MV-4-11 (cell line): ENCODE measurements at regions not wholly inside any gene's neighbourhood (a gene's known extent, or its start where the extent isn't known, plus 50 kb on each side); places are given as distances from the start of the nearest gene placed in this dataset.

Experiments
- DNase-seq: peaks from one replicate; lab custom pipeline; 2025; lab: John Stamatoyannopoulos, UW

GRCh38 chr1:96363826-96364225, 357.8 kb upstream of the PTBP2 start:
- DNase-seq = no peak

DNA sequence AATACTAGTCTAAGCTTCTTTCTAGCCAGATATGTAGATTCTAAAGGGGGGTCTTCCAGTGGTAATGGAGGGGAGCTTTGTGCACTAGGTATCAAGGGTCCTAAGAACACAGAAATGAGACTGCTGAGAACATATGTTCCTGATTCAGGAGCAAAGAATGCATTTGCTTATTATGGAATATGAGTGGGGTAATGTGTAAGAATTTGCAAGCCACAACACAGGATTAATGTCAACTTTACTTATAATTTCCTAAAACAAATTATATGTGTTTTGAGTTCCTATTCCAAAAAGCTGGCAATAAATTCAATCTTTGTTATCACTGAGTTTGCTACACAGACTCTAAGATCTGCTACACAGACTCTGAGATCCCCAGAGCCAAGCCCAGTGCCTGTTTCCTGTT, 357.0 kb upstream of the PTBP2 start:
- DNase-seq = no peak

DNA sequence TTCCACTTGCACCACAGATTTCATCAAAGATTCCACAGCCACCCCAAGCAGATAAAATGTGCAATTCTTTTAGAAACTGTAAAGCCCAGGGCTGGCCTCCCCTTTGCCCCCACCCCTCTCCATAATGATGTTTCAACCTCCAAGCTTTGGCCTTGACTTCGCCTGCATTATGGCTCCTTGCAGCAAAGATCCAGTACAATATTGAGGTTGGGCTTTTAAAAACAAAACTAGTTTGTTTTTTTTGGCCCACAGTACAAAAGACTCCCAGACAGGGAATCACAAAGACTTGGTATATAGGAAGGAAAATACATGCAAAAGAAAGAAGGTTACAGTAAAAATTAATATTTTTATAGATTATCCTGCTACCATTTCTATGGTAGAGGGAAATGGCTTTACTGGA, 356.5 kb upstream of the PTBP2 start:
- no peak for DNase-seq

- no peak for DNase-seq
Observed at GRCh38 chr1:96365596-96366390, 355.8 kb upstream of the PTBP2 start.

- no peak for DNase-seq
Observed at GRCh38 chr1:96366516-96366915, 355.1 kb upstream of the PTBP2 start.

DNA sequence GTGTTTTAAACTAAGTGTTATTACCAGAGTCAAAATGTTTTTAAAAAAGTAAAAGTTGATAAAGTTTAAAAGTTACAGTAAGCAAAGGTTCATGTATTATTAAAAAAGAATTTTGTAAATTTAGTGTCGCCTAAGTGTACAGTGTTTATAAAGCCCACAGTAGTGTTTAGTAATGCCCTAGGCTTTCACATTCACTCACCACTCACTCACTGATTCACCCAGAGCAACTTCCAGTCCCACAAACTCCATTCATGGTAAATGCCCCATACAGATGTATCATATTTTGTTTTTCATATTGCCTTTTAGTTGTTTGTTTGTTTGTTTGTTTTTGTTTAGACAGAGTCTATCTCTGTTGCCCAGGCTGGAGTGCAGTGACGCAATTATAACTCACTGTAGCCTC, 353.8 kb upstream of the PTBP2 start:
- no peak for DNase-seq

DNA sequence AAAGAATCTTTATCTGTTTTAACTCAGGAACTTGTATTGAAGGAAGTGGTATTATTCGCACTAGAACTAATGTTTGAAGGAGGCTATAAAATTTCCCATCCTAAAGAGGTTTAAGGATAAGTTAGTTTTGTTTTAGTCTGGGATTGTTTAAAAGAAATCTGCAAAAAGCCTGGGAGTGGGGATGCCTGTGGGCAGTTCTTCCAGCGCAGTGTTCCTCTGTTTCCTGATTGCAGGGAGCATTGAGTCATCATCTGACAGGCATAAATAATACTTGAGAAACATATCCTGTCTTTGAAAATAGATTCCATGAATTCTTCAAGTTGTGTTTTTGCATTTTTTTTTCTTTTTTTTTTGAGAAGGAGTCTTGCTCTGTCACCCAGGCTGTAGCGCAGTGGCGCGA, 350.8 kb upstream of the PTBP2 start:
- DNase-seq = peak; percentile 1

DNA sequence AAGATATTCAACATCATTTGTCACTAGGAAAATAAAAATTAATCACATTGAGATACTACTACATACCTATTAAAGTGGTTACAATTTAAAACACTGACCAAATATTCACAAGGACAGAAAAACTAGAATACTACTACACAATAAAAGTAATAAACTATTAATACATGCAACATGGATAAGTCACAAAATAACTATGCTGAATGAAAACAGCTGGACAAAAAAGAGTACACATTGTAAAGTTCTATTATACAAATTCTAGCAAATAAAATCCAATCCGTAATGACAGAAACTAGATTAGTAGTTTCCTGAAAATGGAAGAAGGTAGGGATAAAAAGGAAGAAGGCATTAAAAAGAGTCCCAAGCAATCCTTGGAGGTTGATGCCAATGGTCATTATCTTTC, 348.7 kb upstream of the PTBP2 start:
- no peak for DNase-seq

GRCh38 chr1:96374076-96374762, 347.4 kb upstream of the PTBP2 start:
- DNase-seq = no peak

DNA sequence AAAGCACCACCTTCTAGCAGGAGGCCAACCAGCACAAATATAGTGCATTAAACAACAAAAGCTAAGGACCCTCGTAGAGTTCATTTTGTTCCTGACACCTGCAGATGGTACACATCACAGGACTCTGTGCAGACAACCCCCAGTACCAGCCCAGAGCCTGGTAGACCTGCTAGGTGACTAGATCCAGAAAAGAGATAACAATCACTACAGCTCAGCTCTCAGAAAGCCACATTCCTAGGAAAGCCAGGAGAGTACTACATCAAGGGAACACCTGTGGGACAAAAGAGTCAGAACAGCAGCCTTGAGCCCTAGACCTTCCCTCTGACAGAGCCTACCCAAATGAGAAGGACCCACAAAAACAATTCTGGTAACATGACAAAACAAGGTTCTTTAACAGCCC, 344.7 kb upstream of the PTBP2 start:
- DNase-seq = no peak

DNA sequence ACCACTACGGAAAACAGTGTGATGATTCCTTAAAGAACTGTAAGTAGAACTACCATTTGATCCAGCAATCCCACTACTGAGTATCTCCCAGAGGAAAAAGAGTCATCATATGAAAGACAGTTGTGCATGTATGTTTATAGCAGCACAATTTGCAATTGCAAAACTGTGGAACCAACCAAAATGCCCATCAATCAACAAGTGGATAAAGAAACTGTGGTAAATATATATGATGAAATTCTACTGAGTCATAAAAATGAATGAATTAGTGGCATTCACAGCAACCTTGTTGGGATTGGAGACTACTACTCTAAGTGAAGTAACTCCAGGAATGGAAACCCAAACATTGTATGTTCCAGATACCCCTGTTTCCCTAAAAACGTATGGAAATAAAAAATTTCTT, 337.0 kb upstream of the PTBP2 start:
- DNase-seq = peak; percentile 53

GRCh38 chr1:96387785-96388184, 333.8 kb upstream of the PTBP2 start:
- DNase-seq = no peak

GRCh38 chr1:96388421-96389310, 332.9 kb upstream of the PTBP2 start:
- DNase-seq = no peak

- DNase-seq = no peak
Observed at GRCh38 chr1:96400089-96400488, 321.5 kb upstream of the PTBP2 start.

DNA sequence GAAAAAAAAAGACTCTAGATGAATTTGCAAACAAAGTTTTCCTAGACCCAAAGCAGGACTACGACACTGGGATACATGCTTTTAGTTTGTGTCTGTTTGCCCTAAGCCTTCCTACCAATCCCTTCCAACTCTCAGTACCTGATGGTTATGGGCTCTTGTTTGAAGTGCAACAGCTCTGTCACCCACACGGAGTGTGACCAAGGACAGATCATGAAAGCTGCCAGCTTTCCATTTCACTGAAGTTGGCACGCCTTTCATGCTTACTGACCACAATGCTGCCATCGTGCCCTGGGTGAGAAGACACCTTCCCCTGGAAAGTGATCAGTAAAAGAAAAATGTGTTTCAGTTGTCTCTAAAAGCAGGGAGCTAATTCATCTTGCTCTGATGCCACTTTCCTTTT, 312.5 kb upstream of the PTBP2 start:
- no peak for DNase-seq

DNA sequence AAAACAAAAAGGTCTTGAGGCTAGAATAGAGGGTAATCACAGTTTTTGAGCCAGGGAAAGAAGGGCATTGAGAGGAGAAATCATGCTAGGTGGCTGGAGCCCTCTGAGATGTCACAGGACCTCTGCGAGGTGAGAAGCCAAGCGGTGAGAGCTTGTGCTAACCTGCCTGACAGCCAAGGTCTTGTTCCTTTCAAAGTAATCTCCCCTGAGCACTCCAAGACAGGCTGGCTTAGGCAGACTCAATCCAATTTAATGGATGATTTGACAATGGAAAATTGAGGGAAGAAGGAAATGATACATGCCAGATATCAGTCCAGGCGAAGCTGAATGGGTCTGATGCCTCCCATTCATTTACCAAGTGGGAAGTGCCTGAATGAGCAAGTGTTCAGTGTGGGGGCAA, 311.9 kb upstream of the PTBP2 start:
- no peak for DNase-seq

- DNase-seq = no peak
Observed at GRCh38 chr1:96411006-96411405, 310.6 kb upstream of the PTBP2 start.

- DNase-seq = no peak
Observed at GRCh38 chr1:96414598-96414997, 307.0 kb upstream of the PTBP2 start.

DNA sequence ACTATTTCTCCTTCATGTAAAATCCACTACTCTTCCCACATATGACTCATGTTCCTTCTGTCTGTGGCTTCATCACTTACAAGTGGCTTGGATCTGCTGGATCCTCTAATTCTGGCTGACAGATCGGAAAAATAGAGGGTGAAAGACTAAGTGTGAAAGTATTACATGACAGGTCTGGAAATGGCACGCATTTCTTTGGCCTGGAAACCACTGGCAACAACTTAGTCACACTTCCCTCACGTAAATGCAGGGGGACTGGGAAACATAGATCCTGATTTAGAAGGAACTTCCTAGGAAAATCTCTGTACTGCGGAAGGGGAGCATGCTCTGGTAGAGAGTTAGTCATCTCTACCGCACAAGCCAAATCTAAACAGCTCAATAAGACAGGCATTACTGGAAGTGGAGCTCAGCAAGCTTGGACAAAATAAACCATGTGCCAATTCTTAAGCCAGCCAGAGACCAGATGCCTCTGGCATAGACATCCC, 305.4 kb upstream of the PTBP2 start:
- peak; percentile 70 for DNase-seq

DNA sequence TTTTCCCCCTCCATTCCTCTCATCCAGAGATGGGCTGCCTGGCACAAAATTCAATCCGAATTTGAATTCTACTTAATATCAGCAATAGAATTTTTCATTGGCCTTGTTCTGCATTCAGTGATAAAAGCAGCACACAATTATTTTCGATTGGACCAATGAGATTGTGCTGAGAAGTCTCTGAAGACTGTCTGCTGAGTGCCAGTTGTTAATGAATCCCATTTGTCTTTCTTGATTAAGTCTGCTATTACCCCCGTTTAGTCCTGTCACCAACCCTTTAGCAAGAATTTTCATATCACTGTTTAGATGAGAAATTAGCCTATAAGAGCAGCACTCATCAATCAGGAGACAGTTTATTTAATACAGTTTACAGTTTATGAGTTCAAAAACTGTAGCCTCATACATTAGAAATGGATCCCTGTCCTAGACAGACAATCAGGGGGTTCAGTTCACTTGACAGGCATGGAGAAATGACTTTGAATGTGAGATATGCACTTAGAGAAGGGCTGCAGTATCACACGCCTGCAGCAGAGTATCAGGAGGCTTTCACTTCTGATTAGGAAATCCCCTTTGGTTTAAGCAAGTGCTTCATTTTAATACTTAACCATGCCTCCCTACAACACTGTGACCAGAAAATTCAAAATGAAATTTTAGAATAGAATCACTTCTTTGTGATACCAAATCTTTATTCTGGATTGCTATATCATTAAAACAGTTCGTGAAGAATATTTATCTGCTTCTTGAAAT, 304.7 kb upstream of the PTBP2 start:
- peak; percentile 35 for DNase-seq

- no peak for DNase-seq
Observed at GRCh38 chr1:96418969-96419368, 302.6 kb upstream of the PTBP2 start.

DNA sequence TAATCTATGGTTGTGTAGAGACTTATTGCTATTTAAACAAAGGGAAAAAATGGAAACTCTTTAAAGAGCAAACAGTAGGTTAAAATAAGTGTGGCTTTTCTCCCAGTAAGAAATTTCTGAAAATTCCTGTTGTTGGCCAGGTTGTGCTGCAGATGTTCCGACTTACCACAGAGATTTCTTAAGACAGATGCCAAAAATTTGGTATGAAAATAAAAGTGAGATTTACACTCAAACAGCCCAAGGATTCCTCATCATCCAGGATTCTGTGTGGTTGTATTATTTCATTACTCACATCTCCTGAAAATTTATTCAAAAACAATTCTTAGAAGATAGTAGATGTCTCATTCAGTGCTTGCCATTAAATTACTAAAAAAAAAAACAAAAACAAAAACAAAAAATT, 296.7 kb upstream of the PTBP2 start:
- no peak for DNase-seq
